HEK293 (cell line): ENCODE measurements at regions not wholly inside any gene's neighbourhood (a gene's known extent, or its start where the extent isn't known, plus 50 kb on each side); places are given as distances from the start of the nearest gene placed in this dataset.

Experiments
- HOXA7 ChIP-seq: sonication (generic); formaldehyde crosslinking; IDR thresholded peaks from 2 replicates; pipeline ENCODE4 v1.8.1; 2022; ENCODE audit warnings: missing genetic modification reagents, borderline replicate concordance
- MZF1 ChIP-seq: fragments of 450-650 bp; formaldehyde crosslinking; IDR thresholded peaks from 2 replicates; pipeline ENCODE4 v1.5.1; 2017; ENCODE audit warnings: missing biosample characterization, missing genetic modification characterization, borderline replicate concordance
- SETDB1 ChIP-seq: IDR thresholded peaks from one replicate; pipeline ENCODE4 v1.6.1; 2017; ENCODE audit warnings: mild to moderate bottlenecking, low read length, moderate library complexity, mixed read lengths; ENCODE audit not compliant: insufficient read length
- ZNF133 ChIP-seq: fragments of 450-650 bp; formaldehyde crosslinking; IDR thresholded peaks from 2 replicates; pipeline ENCODE4 v1.5.1; 2016; ENCODE audit warnings: missing biosample characterization, missing genetic modification characterization
- ZNF23 ChIP-seq: fragments of 450-650 bp; formaldehyde crosslinking; IDR thresholded peaks from 2 replicates; pipeline ENCODE4 v1.5.1; 2016; ENCODE audit warnings: missing biosample characterization, missing genetic modification characterization, borderline replicate concordance
- ZNF266 ChIP-seq: fragments of 450-650 bp; formaldehyde crosslinking; IDR thresholded peaks from 2 replicates; pipeline ENCODE4 v1.5.1; 2016; ENCODE audit warnings: missing biosample characterization, missing genetic modification characterization, low read depth
- ZSCAN16 ChIP-seq: fragments of 450-650 bp; formaldehyde crosslinking; IDR thresholded peaks from 2 replicates; pipeline ENCODE4 v1.5.1; 2016; ENCODE audit warnings: missing biosample characterization, missing genetic modification characterization
- TF ChIP-seq, protein P1 (sequence below): fragments of 450-650 bp; formaldehyde crosslinking; IDR thresholded peaks from 2 replicates; pipeline ENCODE4 v1.5.1; 2016; ENCODE audit warnings: missing biosample characterization, missing genetic modification characterization
- TF ChIP-seq, protein P2 (sequence below): fragments of 450-650 bp; formaldehyde crosslinking; IDR thresholded peaks from 2 replicates; pipeline ENCODE4 v1.5.1; 2016; ENCODE audit warnings: missing biosample characterization, missing genetic modification characterization

DNA sequence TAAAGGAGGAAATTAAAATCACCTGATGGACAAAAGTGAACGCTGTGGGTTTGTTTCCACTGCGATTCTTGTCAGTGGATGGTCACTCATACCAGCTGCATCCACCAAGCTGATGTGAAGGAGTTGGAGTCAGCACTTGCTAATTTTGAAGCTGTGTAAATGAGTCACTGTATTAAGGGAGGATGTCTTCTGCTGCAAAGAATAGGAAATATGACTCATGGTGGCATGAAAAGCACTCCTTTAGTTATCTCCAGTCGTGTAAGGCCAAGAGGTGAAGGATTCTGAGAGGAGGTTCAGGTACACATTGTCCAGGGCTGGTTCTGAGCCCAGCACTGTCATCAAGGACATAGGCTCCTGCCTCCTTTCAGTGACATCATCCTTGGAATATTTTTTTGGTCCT lies 71.7 kb upstream of the SKOR2 start:
- TF ChIP-seq HOXA7 (CRISPR knock-in tag) (no peak), ZNF133 (tag by site-specific recombination) (no peak), ZSCAN16 (tag by site-specific recombination) (no peak), MZF1 (no peak), SETDB1 (peak; percentile 54), ZNF266 (tag by site-specific recombination) (no peak), ZNF23 (tag by site-specific recombination) (no peak)
- TF ChIP-seq, protein P1, sequence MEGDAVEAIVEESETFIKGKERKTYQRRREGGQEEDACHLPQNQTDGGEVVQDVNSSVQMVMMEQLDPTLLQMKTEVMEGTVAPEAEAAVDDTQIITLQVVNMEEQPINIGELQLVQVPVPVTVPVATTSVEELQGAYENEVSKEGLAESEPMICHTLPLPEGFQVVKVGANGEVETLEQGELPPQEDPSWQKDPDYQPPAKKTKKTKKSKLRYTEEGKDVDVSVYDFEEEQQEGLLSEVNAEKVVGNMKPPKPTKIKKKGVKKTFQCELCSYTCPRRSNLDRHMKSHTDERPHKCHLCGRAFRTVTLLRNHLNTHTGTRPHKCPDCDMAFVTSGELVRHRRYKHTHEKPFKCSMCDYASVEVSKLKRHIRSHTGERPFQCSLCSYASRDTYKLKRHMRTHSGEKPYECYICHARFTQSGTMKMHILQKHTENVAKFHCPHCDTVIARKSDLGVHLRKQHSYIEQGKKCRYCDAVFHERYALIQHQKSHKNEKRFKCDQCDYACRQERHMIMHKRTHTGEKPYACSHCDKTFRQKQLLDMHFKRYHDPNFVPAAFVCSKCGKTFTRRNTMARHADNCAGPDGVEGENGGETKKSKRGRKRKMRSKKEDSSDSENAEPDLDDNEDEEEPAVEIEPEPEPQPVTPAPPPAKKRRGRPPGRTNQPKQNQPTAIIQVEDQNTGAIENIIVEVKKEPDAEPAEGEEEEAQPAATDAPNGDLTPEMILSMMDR (tag by site-specific recombination) = no peak
- TF ChIP-seq, protein P2, sequence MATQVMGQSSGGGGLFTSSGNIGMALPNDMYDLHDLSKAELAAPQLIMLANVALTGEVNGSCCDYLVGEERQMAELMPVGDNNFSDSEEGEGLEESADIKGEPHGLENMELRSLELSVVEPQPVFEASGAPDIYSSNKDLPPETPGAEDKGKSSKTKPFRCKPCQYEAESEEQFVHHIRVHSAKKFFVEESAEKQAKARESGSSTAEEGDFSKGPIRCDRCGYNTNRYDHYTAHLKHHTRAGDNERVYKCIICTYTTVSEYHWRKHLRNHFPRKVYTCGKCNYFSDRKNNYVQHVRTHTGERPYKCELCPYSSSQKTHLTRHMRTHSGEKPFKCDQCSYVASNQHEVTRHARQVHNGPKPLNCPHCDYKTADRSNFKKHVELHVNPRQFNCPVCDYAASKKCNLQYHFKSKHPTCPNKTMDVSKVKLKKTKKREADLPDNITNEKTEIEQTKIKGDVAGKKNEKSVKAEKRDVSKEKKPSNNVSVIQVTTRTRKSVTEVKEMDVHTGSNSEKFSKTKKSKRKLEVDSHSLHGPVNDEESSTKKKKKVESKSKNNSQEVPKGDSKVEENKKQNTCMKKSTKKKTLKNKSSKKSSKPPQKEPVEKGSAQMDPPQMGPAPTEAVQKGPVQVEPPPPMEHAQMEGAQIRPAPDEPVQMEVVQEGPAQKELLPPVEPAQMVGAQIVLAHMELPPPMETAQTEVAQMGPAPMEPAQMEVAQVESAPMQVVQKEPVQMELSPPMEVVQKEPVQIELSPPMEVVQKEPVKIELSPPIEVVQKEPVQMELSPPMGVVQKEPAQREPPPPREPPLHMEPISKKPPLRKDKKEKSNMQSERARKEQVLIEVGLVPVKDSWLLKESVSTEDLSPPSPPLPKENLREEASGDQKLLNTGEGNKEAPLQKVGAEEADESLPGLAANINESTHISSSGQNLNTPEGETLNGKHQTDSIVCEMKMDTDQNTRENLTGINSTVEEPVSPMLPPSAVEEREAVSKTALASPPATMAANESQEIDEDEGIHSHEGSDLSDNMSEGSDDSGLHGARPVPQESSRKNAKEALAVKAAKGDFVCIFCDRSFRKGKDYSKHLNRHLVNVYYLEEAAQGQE = no peak
